Pancreas (tissue), 10 donors: ENCODE measurements at regions not wholly inside any gene's neighbourhood (a gene's known extent, or its start where the extent isn't known, plus 50 kb on each side); places are given as distances from the start of the nearest gene placed in this dataset.
A peak's percentile ranks its signal among the peaks of the same experiment; 100 is the strongest.

Source experiments
- ATAC-seq, 4 donors: fragments of 200-7000 bp; cut with Tn5 transposase; one replicate each; pipeline versions ENCODE4 v1.8.0 to v1.9.1; 2020; ENCODE audit warnings: mild to moderate bottlenecking in 4 of 4, moderate library complexity in 4 of 4
- DNase-seq, 6 donors: peaks; one replicate each; pipeline ENCODE4 v3.0.0-alpha.2; 2020
- FAIRE-seq: peaks from 2 replicates; lab custom pipeline; 2012; peaks lifted over from hg19 to GRCh38; lab: Jason Lieb, UNC
- H3K27ac ChIP-seq, 4 donors: fragments of 200-600 bp; sonication (generic); 1 replicate in 3 of 4; 2 replicates in 1 of 4; pipeline versions ENCODE4 v1.5.0 to v1.8.0; 2020
- H3K27me3 ChIP-seq, 4 donors: fragments of 200-600 bp; one replicate each; pipeline ENCODE4 v1.8.0; 2021
- H3K36me3 ChIP-seq, 3 donors: fragments of 200-600 bp; sonication (generic) in 1 of 3; one replicate each; pipeline versions ENCODE4 v1.5.0 to v1.8.0; 2020 to 2021
- H3K4me1 ChIP-seq, 3 donors: fragments of 200-600 bp; one replicate each; pipeline ENCODE4 v1.8.0; 2021
- H3K4me3 ChIP-seq, 4 donors: fragments of 200-600 bp; sonication (generic) in 2 of 4; one replicate each; pipeline versions ENCODE4 v1.5.0 to v1.8.0; 2020 to 2021
- H3K9me3 ChIP-seq, 4 donors: fragments of 200-600 bp; one replicate each; pipeline ENCODE4 v1.8.0; 2021
- WGBS, 2 donors: extraction: QIAGEN DNeasy Blood & Tissue Kit; methylation state at CpG; one replicate each; pipeline ENCODE4 v1.1.7; 2013; 5-methylcytosine and 5-hydroxymethylcytosine counted together
- intact Hi-C, 3 donors: fragments of 100-400 bp; cut with DNase I; formaldehyde crosslinking; loops; one replicate each; pipeline versions ENCODE4 v1.11.1 to v1.14.2; 2022
- TF ChIP-seq, protein P1 (sequence below), 4 donors: fragments of 200-600 bp; sonication (generic) in 3 of 4; IDR thresholded peaks; one replicate each; pipeline versions ENCODE4 v1.5.0 to v1.8.0; 2021; ENCODE audit warnings: antibody characterized with exemption in 4 of 4
- donor health status: healthy with polysubstance abuse.
- donor health status: DM: no; HTN: no; CAD: no; lungs with moderate emphysema.
- donor health status: DM: no; HTN: no; CAD: no.
- donor health status: control.
- donor health status: control.
- donor health status: Bipolar disorder and iron deficiency.
- donor health status: DM: yes; HTN: yes; CAD: no.
- donor health status: DM: no; HTN: no; CAD: no.
- donor health status: DM: no; HTN: no; CAD: no.
- donor health status: DM: yes; HTN: yes; CAD: no.

DNA sequence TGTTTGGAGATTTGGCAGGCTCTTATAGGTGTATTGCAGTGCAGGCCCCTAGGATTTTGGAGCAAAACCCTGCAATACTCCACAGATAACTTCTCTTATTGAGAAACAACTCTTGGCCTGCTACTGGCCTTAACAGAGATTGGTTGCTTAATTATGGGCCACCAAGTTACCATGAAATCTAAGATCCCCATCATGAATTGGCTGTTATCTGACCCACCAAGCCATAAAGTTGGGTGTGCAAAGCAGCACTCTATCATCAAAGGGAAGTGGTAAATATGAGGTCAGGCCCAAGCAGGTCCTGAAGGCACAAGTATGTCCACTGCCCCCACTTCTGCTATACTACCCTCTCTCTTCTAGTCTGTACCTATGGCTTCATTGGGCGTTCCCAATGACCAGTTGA is 130.0 kb upstream of the TNFSF4 start:
- DNase-seq (no peak), FAIRE-seq (no peak), ATAC-seq (no peak)
- Histone ChIP-seq H3K4me3 (no peak overlapping the region), H3K27ac (no peak overlapping the region), H3K4me1 (no peaks in the 10 kb centered on the region), H3K27me3 (no peaks in the 10 kb centered on the region), H3K36me3 (no peaks in the 10 kb centered on the region), H3K9me3 (no peaks in the 10 kb centered on the region)
- intact Hi-C loops, result no loop called here
- TF ChIP-seq, protein P1, sequence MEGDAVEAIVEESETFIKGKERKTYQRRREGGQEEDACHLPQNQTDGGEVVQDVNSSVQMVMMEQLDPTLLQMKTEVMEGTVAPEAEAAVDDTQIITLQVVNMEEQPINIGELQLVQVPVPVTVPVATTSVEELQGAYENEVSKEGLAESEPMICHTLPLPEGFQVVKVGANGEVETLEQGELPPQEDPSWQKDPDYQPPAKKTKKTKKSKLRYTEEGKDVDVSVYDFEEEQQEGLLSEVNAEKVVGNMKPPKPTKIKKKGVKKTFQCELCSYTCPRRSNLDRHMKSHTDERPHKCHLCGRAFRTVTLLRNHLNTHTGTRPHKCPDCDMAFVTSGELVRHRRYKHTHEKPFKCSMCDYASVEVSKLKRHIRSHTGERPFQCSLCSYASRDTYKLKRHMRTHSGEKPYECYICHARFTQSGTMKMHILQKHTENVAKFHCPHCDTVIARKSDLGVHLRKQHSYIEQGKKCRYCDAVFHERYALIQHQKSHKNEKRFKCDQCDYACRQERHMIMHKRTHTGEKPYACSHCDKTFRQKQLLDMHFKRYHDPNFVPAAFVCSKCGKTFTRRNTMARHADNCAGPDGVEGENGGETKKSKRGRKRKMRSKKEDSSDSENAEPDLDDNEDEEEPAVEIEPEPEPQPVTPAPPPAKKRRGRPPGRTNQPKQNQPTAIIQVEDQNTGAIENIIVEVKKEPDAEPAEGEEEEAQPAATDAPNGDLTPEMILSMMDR (IDR thresholded peaks at IDR 0.05), result no peak
- WGBS, 2 donors, result 0 to 100% methylated on average over 1 of the region's 1 CpG

DNA sequence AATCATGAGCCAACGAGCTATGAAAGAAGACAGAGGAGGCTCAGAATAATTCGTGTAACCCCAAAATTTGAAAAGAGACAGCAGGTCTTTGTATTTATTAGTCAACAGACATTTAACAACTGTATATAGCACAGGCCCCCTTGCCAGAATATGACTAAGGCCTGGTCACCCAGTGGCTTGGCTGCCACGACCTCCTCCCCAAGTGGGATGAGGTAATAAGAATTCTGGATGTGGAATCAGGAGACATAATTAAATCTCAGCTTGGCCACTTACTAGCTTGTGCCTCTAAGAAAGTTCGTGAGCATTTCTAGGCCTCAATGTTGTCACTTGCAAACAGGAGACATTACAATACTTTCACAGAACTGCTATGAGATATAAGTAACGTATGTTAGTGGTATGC is 134.2 kb upstream of the TNFSF4 start:
- Histone ChIP-seq H3K4me3 (no peak overlapping the region), H3K4me1 (no peaks in the 10 kb centered on the region), H3K27me3 (no peaks in the 10 kb centered on the region), H3K27ac (no peak overlapping the region), H3K36me3 (no peaks in the 10 kb centered on the region), H3K9me3 (no peaks in the 10 kb centered on the region)
- TF ChIP-seq, protein P1 (IDR thresholded peaks at IDR 0.05), result no peak
- peak in 2 of 4 donors; percentile 16 to 25 for ATAC-seq
- intact Hi-C loops, result no loop called here
- no peak for DNase-seq
- no peak for FAIRE-seq
- 38 to 51% methylated on average over 5 of the region's 5 CpGs for WGBS, 2 donors

DNA sequence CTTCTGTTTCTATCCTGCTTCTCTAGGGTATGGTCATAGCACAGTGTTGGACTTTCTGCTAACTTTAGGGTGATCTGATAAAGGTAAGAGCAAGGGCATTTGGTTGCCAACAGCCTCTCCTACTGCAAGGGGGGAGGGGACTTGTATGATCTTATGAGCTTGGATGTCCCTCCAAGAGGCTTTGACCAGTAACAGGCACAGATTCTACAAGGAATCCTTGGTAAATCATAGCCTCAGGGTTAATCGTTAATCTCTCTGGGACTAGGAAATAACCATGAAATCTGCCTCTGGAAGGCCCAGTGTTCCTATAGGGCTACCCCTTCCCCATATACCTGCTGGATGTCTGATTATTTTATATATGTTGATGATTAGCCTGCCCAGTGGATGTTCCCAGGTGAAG is 134.8 kb upstream of the TNFSF4 start:
- H3K4me1 ChIP-seq, result no peaks in the 10 kb centered on the region
- no peaks in the 10 kb centered on the region for H3K36me3 ChIP-seq
- TF ChIP-seq, protein P1 (IDR thresholded peaks at IDR 0.05), result no peak
- FAIRE-seq (no peak), DNase-seq (no peak), ATAC-seq (no peak)
- no peaks in the 10 kb centered on the region for H3K9me3 ChIP-seq
- intact Hi-C loops, result no loop called here
- no peaks in the 10 kb centered on the region for H3K27me3 ChIP-seq
- no peak overlapping the region for H3K4me3 ChIP-seq
- WGBS, 2 donors, result 92 to 95% methylated on average over 1 of the region's 1 CpG
- H3K27ac ChIP-seq, result no peak overlapping the region

DNA sequence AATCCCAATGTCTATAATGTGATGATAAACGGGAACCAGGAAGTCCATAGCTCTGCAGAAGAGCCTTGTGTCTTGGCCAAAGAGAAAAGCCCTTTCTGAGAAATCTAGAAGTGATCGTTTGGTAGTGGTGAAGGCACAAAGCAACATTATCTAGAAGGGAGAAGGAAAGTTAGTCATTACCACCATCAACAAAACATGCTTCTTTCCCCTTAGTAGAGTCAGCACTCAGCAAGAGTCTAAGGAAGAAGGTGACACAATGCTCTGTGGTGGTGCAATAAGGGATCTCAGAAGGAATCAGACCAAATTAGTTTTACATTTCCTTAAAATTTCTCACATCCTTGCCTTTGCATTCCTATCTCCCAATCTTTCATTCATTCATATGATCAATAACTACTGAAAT is 134.4 kb upstream of the PRDX6 start:
- no peak for ATAC-seq
- H3K4me3 ChIP-seq, result no peak overlapping the region
- no peaks in the 10 kb centered on the region for H3K27me3 ChIP-seq
- 76 to 78% methylated on average over 2 of the region's 2 CpGs for WGBS, 2 donors
- no peaks in the 10 kb centered on the region for H3K9me3 ChIP-seq
- DNase-seq, result no peak
- H3K4me1 ChIP-seq, result no peaks in the 10 kb centered on the region
- intact Hi-C loops, result no loop called here
- FAIRE-seq, result no peak
- TF ChIP-seq, protein P1 (IDR thresholded peaks at IDR 0.05), result no peak
- H3K36me3 ChIP-seq, result no peaks in the 10 kb centered on the region
- H3K27ac ChIP-seq, result no peak overlapping the region

DNA sequence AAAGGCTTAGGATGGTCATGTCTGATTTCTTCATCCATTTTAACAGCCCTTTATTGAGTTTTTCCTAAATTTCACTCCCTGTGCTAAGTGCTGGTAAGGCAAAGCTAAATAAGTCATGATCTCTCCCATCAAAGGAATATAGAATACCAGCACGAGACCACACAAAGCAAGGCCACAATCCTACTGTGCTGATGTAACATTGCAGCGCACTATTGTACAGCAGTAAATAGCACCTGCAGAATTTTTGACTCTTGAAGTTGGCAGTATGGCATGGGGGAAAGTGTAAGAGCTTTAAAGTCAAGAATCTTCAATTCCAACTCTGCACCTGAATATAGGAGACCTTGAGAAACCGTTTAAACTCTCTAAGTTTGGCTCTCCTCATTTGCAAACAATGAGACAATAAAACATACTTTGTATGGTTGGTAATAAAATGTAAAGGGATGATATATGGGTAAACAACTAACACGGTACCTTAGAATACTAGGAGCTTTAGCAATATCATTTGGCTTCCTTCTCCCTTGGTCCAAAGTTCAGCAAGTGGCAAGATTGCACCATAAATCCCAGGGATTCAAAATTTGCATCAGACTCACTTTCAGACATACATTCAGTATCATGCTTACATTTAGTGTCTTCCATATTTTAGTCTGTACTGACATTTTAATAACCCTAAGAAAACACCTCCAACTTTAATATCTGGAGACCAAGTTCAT is 132.9 kb upstream of the PRDX6 start:
- ATAC-seq (no peak), DNase-seq (no peak), FAIRE-seq (no peak)
- H3K4me1 ChIP-seq, result no peaks in the 10 kb centered on the region
- 72 to 77% methylated on average over 4 of the region's 4 CpGs for WGBS, 2 donors
- no peak overlapping the region for H3K27ac ChIP-seq
- no peaks in the 10 kb centered on the region for H3K27me3 ChIP-seq
- H3K36me3 ChIP-seq, result no peaks in the 10 kb centered on the region
- intact Hi-C loops, result no loop called here
- H3K4me3 ChIP-seq, result no peak overlapping the region
- H3K9me3 ChIP-seq, result no peaks in the 10 kb centered on the region
- TF ChIP-seq, protein P1 (IDR thresholded peaks at IDR 0.05), result no peak
